ENCODE measurements at regions not wholly inside any gene's neighbourhood (a gene's known extent, or its start where the extent isn't known, plus 50 kb on each side); places are given as distances from the start of the nearest gene placed in this dataset.

DNA sequence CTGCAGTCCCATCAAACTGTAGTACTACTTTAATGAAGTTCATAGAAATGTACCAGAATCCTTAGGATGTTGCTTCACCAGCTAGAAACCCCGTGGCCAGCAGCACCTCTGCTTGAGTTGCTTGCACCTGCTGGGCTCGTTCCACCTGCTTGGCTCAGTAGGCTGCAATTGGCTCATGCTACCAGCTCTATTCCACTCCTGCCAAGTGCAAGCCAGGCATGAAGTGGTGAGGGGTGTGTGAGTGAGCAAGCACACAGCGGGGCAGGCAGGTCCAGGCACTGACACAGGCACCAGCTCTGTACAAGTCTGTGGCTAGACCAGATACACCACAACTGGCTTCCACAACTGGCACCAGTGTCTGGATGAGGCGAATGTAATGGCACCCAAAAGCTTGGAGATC lies 209.9 kb downstream of the AMY1C start:
- no peak overlapping the region for H3K56ac ChIP-seq (ENCODE audit: insufficient read length, low read depth, low read length)
- DNase-seq, result peak; percentile 18
- no peak overlapping the region for H4K8ac ChIP-seq (replicated peaks; ENCODE audit: insufficient read length, low read depth, low read length)
- H3K79me1 ChIP-seq (ENCODE audit: insufficient read depth, low read depth, low read length, poor library complexity, severe bottlenecking), result no peaks in the 10 kb centered on the region
- H2BK120ac ChIP-seq (ENCODE audit: low read depth, low read length, poor library complexity, severe bottlenecking), result no peak overlapping the region
- H3K14ac ChIP-seq (ENCODE audit: insufficient read depth, low read length), result no peak overlapping the region; the same call in 1 of the 2 replicates
- H3K4me1 Mint-ChIP-seq, result no peaks in the 10 kb centered on the region
- no peaks in the 10 kb centered on the region for H3K27me3 Mint-ChIP-seq (ENCODE audit: low read depth)
- no peak overlapping the region for H3K9ac ChIP-seq (ENCODE audit: extremely low read depth, insufficient read length, low read length)
- H3T11ph ChIP-seq (ENCODE audit: low read length), result no peak overlapping the region
- H4K91ac ChIP-seq (ENCODE audit: insufficient read length, low read depth, low read length), result no peak overlapping the region
- H3K4me2 ChIP-seq (ENCODE audit: insufficient read depth, insufficient read length, low read length), result no peak overlapping the region
- H2BK5ac ChIP-seq (ENCODE audit: insufficient read length, low read length), result no peak overlapping the region
- H3K27ac ChIP-seq (ENCODE audit: insufficient read length, low read depth, low read length), result no peak overlapping the region
- no peak overlapping the region for H4K5ac ChIP-seq (ENCODE audit: insufficient read length, low read depth, low read length)
- TF ChIP-seq, protein P1, sequence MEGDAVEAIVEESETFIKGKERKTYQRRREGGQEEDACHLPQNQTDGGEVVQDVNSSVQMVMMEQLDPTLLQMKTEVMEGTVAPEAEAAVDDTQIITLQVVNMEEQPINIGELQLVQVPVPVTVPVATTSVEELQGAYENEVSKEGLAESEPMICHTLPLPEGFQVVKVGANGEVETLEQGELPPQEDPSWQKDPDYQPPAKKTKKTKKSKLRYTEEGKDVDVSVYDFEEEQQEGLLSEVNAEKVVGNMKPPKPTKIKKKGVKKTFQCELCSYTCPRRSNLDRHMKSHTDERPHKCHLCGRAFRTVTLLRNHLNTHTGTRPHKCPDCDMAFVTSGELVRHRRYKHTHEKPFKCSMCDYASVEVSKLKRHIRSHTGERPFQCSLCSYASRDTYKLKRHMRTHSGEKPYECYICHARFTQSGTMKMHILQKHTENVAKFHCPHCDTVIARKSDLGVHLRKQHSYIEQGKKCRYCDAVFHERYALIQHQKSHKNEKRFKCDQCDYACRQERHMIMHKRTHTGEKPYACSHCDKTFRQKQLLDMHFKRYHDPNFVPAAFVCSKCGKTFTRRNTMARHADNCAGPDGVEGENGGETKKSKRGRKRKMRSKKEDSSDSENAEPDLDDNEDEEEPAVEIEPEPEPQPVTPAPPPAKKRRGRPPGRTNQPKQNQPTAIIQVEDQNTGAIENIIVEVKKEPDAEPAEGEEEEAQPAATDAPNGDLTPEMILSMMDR (conservative IDR thresholded peaks at IDR 0.05), result no peak
- H3K4me1 ChIP-seq (ENCODE audit: insufficient read depth, low read length), result no peaks in the 10 kb centered on the region
- H3K36me3 Mint-ChIP-seq (ENCODE audit: insufficient read depth in 1 of 3, low read depth in 3 of 3), result peaks cover 2 to 12% (median 7%) of the 10 kb centered on the region in 3 experiments; a peak in 4 of 7 replicates
- peaks cover 10 to 13% of the 10 kb centered on the region in 2 experiments for H3K9me3 Mint-ChIP-seq
- no peaks in the 10 kb centered on the region for H4K20me1 ChIP-seq (ENCODE audit: control insufficient read depth, insufficient read depth, insufficient read length)
- no peak overlapping the region for H3K23ac ChIP-seq (ENCODE audit: insufficient read length, low read depth, low read length)
- H3K27ac Mint-ChIP-seq, result no peak overlapping the region
- no peak overlapping the region for H3K18ac ChIP-seq (ENCODE audit: insufficient read length, low read depth, low read length)
- WGBS (ENCODE audit: extremely low coverage, insufficient read length, low lambda C conversion rate), result no CpG with 5 or more reads among the region's 4 CpGs
- H3K4me3 Mint-ChIP-seq, result no peak overlapping the region
- no peak overlapping the region for H2AK5ac ChIP-seq (ENCODE audit: insufficient read length, low read length)
- no peak overlapping the region for H2AFZ ChIP-seq (ENCODE audit: low read length)
- H3K9me3 ChIP-seq (ENCODE audit: control insufficient read depth, low read depth, low read length), result no peaks in the 10 kb centered on the region
- H3K4ac ChIP-seq (ENCODE audit: low read depth, low read length), result no peak overlapping the region
- no peak overlapping the region for H2BK20ac ChIP-seq (ENCODE audit: low read depth, low read length, poor library complexity, severe bottlenecking)
- H3K27me3 ChIP-seq (ENCODE audit: insufficient read depth, low read length), result no peaks in the 10 kb centered on the region
- no peak overlapping the region for H2BK12ac ChIP-seq (ENCODE audit: insufficient read length, low read depth, low read length)
- H3K79me2 ChIP-seq (ENCODE audit: insufficient read depth, low read length), result no peaks in the 10 kb centered on the region
- no peak overlapping the region for H2BK15ac ChIP-seq (ENCODE audit: low read depth, low read length)
- H3K23me2 ChIP-seq (ENCODE audit: insufficient read length, low read depth, low read length, poor library complexity, severe bottlenecking), result no peaks in the 10 kb centered on the region

All from H9 (cell line).